Stimulated activated CD8-positive, alpha-beta memory T cell treated with anti-CD3 and anti-CD28 coated beads, Interleukin-7, amount 100 ng/mL, for 48 hours (primary cell): ENCODE measurements at regions not wholly inside any gene's neighbourhood (a gene's known extent, or its start where the extent isn't known, plus 50 kb on each side); places are given as distances from the start of the nearest gene placed in this dataset.

Source experiments
- DNase-seq, 2 donors: peaks; one replicate each; pipeline ENCODE4 v3.0.0-alpha.2; 2020; ENCODE audit warnings: low read depth in 1 of 2; ENCODE audit errors: extremely low read depth in 1 of 2

GRCh38 chr2:18803141-18803939, 214.0 kb upstream of the NT5C1B start:
- no peak for DNase-seq

GRCh38 chr2:18800240-18800971, 211.0 kb upstream of the NT5C1B start:
- no peak for DNase-seq

- DNase-seq, result no peak
Measured at GRCh38 chr2:18799397-18799796, 210.0 kb upstream of the NT5C1B start.

- no peak for DNase-seq
Measured at GRCh38 chr2:18797133-18797845, 207.9 kb upstream of the NT5C1B start.

- DNase-seq, result no peak
Measured at GRCh38 chr2:18795906-18796305, 206.5 kb upstream of the NT5C1B start.

GRCh38 chr2:18792684-18793083, 203.3 kb upstream of the NT5C1B start:
- no peak for DNase-seq

GRCh38 chr2:18792226-18792629, 202.9 kb upstream of the NT5C1B start:
- no peak for DNase-seq

- DNase-seq, result no peak
Measured at GRCh38 chr2:18791172-18791797, 201.9 kb upstream of the NT5C1B start.

- DNase-seq, result no peak
Measured at GRCh38 chr2:18790509-18791171, 201.3 kb upstream of the NT5C1B start.

GRCh38 chr2:18788592-18788991, 199.2 kb upstream of the NT5C1B start:
- no peak for DNase-seq

GRCh38 chr2:18787726-18788125, 198.4 kb upstream of the NT5C1B start:
- no peak for DNase-seq

GRCh38 chr2:18784245-18784644, 194.9 kb upstream of the NT5C1B start:
- no peak for DNase-seq

GRCh38 chr2:18781541-18782280, 192.3 kb upstream of the NT5C1B start:
- no peak for DNase-seq

- DNase-seq, result no peak
Measured at GRCh38 chr2:18777250-18777812, 188.0 kb upstream of the NT5C1B start.

- DNase-seq, result no peak
Measured at GRCh38 chr2:18771212-18771611, 181.8 kb upstream of the NT5C1B start.

- no peak for DNase-seq
Measured at GRCh38 chr2:18763338-18763737, 174.0 kb upstream of the NT5C1B start.

GRCh38 chr2:18762667-18763066, 173.3 kb upstream of the NT5C1B start:
- no peak for DNase-seq

- DNase-seq, result no peak
Measured at GRCh38 chr2:18754286-18754685, 164.9 kb upstream of the NT5C1B start.

GRCh38 chr2:18753722-18754121, 164.4 kb upstream of the NT5C1B start:
- DNase-seq, result no peak
